ENCODE measurements at regions not wholly inside any gene's neighbourhood (a gene's known extent, or its start where the extent isn't known, plus 50 kb on each side); places are given as distances from the start of the nearest gene placed in this dataset.

GRCh38 chr11:23502389-23502788, 642.1 kb upstream of the CCDC179 start:
- H3K4me3 Mint-ChIP-seq, result no peak overlapping the region

GRCh38 chr11:23502826-23503225, 642.6 kb upstream of the CCDC179 start:
- ChIA-PET CTCF (no interaction called here), POLR2A (no interaction called here)
- DNase-seq (no peak), ATAC-seq (ENCODE audit: poor library complexity) (no peak)
- no peaks in the 10 kb centered on the region for H3K4me1 Mint-ChIP-seq (ENCODE audit: low read depth)
- no peak overlapping the region for H3K27ac Mint-ChIP-seq
- H3K9me3 Mint-ChIP-seq, result peaks cover 9% of the 10 kb centered on the region
- TF ChIP-seq, protein P1, sequence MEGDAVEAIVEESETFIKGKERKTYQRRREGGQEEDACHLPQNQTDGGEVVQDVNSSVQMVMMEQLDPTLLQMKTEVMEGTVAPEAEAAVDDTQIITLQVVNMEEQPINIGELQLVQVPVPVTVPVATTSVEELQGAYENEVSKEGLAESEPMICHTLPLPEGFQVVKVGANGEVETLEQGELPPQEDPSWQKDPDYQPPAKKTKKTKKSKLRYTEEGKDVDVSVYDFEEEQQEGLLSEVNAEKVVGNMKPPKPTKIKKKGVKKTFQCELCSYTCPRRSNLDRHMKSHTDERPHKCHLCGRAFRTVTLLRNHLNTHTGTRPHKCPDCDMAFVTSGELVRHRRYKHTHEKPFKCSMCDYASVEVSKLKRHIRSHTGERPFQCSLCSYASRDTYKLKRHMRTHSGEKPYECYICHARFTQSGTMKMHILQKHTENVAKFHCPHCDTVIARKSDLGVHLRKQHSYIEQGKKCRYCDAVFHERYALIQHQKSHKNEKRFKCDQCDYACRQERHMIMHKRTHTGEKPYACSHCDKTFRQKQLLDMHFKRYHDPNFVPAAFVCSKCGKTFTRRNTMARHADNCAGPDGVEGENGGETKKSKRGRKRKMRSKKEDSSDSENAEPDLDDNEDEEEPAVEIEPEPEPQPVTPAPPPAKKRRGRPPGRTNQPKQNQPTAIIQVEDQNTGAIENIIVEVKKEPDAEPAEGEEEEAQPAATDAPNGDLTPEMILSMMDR (IDR thresholded peaks at IDR 0.05), result no peak
- Histone ChIP-seq H3K36me3 (ENCODE audit: insufficient read depth, low read length) (no peaks in the 10 kb centered on the region), H3K4me3 (ENCODE audit: low read length) (no peak overlapping the region), H3K27ac (ENCODE audit: low read depth in 1 of 2, low read length in 2 of 2) (no peak overlapping the region), H3K4me1 (ENCODE audit: insufficient read depth, low read length) (no peaks in the 10 kb centered on the region), H3K9me3 (ENCODE audit: control insufficient read depth in 1 of 2, insufficient read depth in 1 of 2, low read length in 2 of 2) (peaks cover 4 to 7% of the 10 kb centered on the region in 2 experiments), H3K27me3 (ENCODE audit: control insufficient read depth in 1 of 2, insufficient read depth in 2 of 2, low read length in 2 of 2) (no peaks in the 10 kb centered on the region)
- no peak overlapping the region for H3K4me3 Mint-ChIP-seq
- no peaks in the 10 kb centered on the region for H3K27me3 Mint-ChIP-seq
- intact Hi-C loops (cut with DNase I, micrococcal nuclease), result no loop called here
- H3K36me3 Mint-ChIP-seq (ENCODE audit: low read depth), result no peaks in the 10 kb centered on the region

More at GRCh38 chr11:23502389-23502788, 642.1 kb upstream of the CCDC179 start:
- Histone ChIP-seq H3K9me3 (ENCODE audit: control insufficient read depth in 1 of 2, insufficient read depth in 1 of 2, low read length in 2 of 2) (peaks cover 0 to 6% of the 10 kb centered on the region in 2 experiments), H3K27ac (ENCODE audit: low read depth in 1 of 2, low read length in 2 of 2) (no peak overlapping the region), H3K27me3 (ENCODE audit: control insufficient read depth in 1 of 2, insufficient read depth in 2 of 2, low read length in 2 of 2) (no peaks in the 10 kb centered on the region), H3K36me3 (ENCODE audit: insufficient read depth, low read length) (no peaks in the 10 kb centered on the region), H3K4me3 (ENCODE audit: low read length) (no peak overlapping the region), H3K4me1 (ENCODE audit: insufficient read depth, low read length) (no peaks in the 10 kb centered on the region)
- H3K27ac Mint-ChIP-seq, result no peak overlapping the region
- CTCF ChIA-PET, result no interaction called here
- no peaks in the 10 kb centered on the region for H3K36me3 Mint-ChIP-seq (ENCODE audit: low read depth)
- no peaks in the 10 kb centered on the region for H3K27me3 Mint-ChIP-seq
- no peak for ATAC-seq (ENCODE audit: poor library complexity)
- no peaks in the 10 kb centered on the region for H3K4me1 Mint-ChIP-seq (ENCODE audit: low read depth)
- H3K9me3 Mint-ChIP-seq, result peaks cover 9% of the 10 kb centered on the region
- POLR2A ChIA-PET, result no interaction called here
- intact Hi-C loops (cut with DNase I, micrococcal nuclease), result no loop called here
- TF ChIP-seq, protein P1 (IDR thresholded peaks at IDR 0.05), result no peak
- no peak for DNase-seq

GRCh38 chr11:23509023-23509422, 648.7 kb upstream of the CCDC179 start:
- TF ChIP-seq, protein P1 (IDR thresholded peaks at IDR 0.05), result no peak
- no peak overlapping the region for H3K4me3 ChIP-seq (ENCODE audit: low read length)
- H3K9me3 Mint-ChIP-seq, result peaks cover 2% of the 10 kb centered on the region
- no peaks in the 10 kb centered on the region for H3K27me3 ChIP-seq (ENCODE audit: control insufficient read depth in 1 of 2, insufficient read depth in 2 of 2, low read length in 2 of 2)
- H3K4me1 Mint-ChIP-seq (ENCODE audit: low read depth), result no peaks in the 10 kb centered on the region
- no peak overlapping the region for H3K4me3 Mint-ChIP-seq
- H3K4me1 ChIP-seq (ENCODE audit: insufficient read depth, low read length), result no peaks in the 10 kb centered on the region
- intact Hi-C loops (cut with DNase I, micrococcal nuclease), result no loop called here
- no peak overlapping the region for H3K27ac Mint-ChIP-seq
- H3K27ac ChIP-seq (ENCODE audit: low read depth in 1 of 2, low read length in 2 of 2), result no peak overlapping the region
- H3K9me3 ChIP-seq (ENCODE audit: control insufficient read depth in 1 of 2, insufficient read depth in 1 of 2, low read length in 2 of 2), result peaks cover 4 to 5% of the 10 kb centered on the region in 2 experiments
- ATAC-seq (ENCODE audit: poor library complexity), result no peak
- ChIA-PET CTCF (no interaction called here), POLR2A (no interaction called here)
- no peak for DNase-seq
- no peaks in the 10 kb centered on the region for H3K27me3 Mint-ChIP-seq
- no peaks in the 10 kb centered on the region for H3K36me3 Mint-ChIP-seq (ENCODE audit: low read depth)
- no peaks in the 10 kb centered on the region for H3K36me3 ChIP-seq (ENCODE audit: insufficient read depth, low read length)
